ENCODE measurements at regions not wholly inside any gene's neighbourhood (a gene's known extent, or its start where the extent isn't known, plus 50 kb on each side); places are given as distances from the start of the nearest gene placed in this dataset.

DNA sequence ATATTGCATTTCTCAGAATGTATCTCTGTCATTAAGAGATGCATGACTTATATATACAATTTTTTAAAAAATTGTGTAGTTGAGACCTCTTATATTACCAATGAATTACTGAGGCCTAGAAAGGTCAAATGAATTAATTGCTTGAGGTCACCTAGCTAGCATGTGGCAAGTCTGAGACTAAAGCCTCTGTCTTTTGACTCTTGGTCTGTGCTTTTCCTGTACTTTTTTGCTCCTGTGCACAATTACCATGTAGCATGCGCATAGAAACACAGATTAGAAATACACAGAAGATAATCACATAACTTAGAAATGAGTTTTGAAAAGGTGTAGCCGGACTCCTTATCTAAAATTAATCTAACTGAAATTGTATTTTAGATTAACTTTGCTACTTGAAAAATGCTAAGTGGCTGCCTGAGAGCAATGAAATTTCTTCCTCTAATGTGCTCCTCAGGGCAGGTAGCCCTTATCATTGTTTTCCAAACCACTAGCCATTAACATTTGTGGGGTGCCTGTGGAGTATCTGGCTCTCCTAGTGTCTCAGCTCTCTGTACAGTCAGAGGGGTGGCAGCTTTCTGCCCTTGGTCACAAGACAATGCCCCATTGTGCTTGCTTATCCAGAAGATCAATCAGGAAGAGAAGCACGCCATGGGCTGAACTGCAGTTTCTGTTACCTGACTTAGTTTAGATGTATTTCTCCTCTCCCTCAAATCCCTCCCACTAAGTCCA, 119.6 kb downstream of the RFC3 start:
- Histone ChIP-seq H3K27me3 (ENCODE audit: insufficient read depth, poor library complexity, severe bottlenecking) (no peaks in the 10 kb centered on the region), H3K4me3 (replicated peaks; ENCODE audit: insufficient read depth, low read length) (no peak overlapping the region), H3K27ac (replicated peaks) (no peak overlapping the region)
- DNase-seq (ENCODE audit: low read depth in 1 of 2, low spot score in 1 of 2), result no peak
- TF ChIP-seq, protein P1, sequence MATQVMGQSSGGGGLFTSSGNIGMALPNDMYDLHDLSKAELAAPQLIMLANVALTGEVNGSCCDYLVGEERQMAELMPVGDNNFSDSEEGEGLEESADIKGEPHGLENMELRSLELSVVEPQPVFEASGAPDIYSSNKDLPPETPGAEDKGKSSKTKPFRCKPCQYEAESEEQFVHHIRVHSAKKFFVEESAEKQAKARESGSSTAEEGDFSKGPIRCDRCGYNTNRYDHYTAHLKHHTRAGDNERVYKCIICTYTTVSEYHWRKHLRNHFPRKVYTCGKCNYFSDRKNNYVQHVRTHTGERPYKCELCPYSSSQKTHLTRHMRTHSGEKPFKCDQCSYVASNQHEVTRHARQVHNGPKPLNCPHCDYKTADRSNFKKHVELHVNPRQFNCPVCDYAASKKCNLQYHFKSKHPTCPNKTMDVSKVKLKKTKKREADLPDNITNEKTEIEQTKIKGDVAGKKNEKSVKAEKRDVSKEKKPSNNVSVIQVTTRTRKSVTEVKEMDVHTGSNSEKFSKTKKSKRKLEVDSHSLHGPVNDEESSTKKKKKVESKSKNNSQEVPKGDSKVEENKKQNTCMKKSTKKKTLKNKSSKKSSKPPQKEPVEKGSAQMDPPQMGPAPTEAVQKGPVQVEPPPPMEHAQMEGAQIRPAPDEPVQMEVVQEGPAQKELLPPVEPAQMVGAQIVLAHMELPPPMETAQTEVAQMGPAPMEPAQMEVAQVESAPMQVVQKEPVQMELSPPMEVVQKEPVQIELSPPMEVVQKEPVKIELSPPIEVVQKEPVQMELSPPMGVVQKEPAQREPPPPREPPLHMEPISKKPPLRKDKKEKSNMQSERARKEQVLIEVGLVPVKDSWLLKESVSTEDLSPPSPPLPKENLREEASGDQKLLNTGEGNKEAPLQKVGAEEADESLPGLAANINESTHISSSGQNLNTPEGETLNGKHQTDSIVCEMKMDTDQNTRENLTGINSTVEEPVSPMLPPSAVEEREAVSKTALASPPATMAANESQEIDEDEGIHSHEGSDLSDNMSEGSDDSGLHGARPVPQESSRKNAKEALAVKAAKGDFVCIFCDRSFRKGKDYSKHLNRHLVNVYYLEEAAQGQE (IDR thresholded peaks at IDR 0.05; ENCODE audit: insufficient replicate concordance, low read depth), result no peak
- TF ChIP-seq, protein P2, sequence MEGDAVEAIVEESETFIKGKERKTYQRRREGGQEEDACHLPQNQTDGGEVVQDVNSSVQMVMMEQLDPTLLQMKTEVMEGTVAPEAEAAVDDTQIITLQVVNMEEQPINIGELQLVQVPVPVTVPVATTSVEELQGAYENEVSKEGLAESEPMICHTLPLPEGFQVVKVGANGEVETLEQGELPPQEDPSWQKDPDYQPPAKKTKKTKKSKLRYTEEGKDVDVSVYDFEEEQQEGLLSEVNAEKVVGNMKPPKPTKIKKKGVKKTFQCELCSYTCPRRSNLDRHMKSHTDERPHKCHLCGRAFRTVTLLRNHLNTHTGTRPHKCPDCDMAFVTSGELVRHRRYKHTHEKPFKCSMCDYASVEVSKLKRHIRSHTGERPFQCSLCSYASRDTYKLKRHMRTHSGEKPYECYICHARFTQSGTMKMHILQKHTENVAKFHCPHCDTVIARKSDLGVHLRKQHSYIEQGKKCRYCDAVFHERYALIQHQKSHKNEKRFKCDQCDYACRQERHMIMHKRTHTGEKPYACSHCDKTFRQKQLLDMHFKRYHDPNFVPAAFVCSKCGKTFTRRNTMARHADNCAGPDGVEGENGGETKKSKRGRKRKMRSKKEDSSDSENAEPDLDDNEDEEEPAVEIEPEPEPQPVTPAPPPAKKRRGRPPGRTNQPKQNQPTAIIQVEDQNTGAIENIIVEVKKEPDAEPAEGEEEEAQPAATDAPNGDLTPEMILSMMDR (IDR thresholded peaks at IDR 0.05; ENCODE audit: insufficient read depth, low read length), result no peak
- TF ChIP-seq SPI1 (IDR thresholded peaks at IDR 0.05; ENCODE audit: borderline replicate concordance, low read depth), result no peak
- TF ChIP-seq GABPA (IDR thresholded peaks at IDR 0.05; ENCODE audit: low read depth), result no peak
- no peak for TF ChIP-seq POLR2AphosphoS5 (IDR thresholded peaks at IDR 0.05; ENCODE audit: low read depth)

DNA sequence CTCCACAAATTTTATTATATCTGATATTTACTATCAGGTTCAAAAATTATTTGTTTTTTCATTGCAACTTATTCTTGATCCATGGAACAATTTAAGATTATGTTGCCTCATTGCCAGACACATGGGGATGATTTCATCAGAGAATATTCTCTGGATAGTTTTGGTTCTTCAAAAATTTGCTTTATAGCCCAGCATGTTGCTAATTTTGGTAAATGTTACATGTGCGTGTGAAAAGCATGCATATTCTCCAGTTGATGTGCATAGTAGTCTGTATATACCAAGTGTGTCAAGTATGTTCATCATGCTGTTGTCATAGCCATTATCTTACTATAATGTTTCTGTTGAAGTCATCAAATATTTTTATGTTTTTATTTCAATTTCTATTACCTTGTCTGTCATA, 122.3 kb downstream of the RFC3 start:
- TF ChIP-seq SPI1 (IDR thresholded peaks at IDR 0.05; ENCODE audit: borderline replicate concordance, low read depth) (no peak), POLR2AphosphoS5 (IDR thresholded peaks at IDR 0.05; ENCODE audit: low read depth) (no peak), GABPA (IDR thresholded peaks at IDR 0.05; ENCODE audit: low read depth) (no peak)
- TF ChIP-seq, protein P1 (IDR thresholded peaks at IDR 0.05; ENCODE audit: insufficient replicate concordance, low read depth), result no peak
- TF ChIP-seq, protein P2 (IDR thresholded peaks at IDR 0.05; ENCODE audit: insufficient read depth, low read length), result no peak
- no peak overlapping the region for H3K27ac ChIP-seq (replicated peaks)
- H3K4me3 ChIP-seq (replicated peaks; ENCODE audit: insufficient read depth, low read length), result no peak overlapping the region
- no peak for DNase-seq (ENCODE audit: low read depth in 1 of 2, low spot score in 1 of 2)
- H3K27me3 ChIP-seq (ENCODE audit: insufficient read depth, poor library complexity, severe bottlenecking), result no peaks in the 10 kb centered on the region

DNA sequence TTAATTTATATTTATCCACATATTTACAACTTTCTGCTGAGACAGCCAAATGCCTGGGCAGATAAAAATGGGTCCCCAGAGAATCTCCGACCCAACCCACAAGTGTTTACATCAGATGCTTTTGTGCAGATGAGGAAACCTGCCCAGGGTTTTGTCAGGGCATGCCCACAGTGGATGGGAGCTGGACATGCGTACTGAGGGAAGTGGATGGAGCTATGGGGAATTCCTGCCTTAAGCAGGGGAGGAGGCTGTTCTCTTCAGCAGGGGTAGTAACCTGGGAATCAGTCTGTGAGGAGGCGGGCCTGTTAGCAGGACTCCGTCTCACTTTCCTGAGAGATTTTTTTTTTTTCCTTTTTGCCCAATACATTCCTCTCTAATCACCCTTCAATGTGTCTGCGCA, 122.9 kb downstream of the RFC3 start:
- Histone ChIP-seq H3K27me3 (ENCODE audit: insufficient read depth, poor library complexity, severe bottlenecking) (no peaks in the 10 kb centered on the region), H3K4me3 (replicated peaks; ENCODE audit: insufficient read depth, low read length) (no peak overlapping the region), H3K27ac (replicated peaks) (no peak overlapping the region)
- no peak for DNase-seq (ENCODE audit: low read depth in 1 of 2, low spot score in 1 of 2)
- TF ChIP-seq GABPA (IDR thresholded peaks at IDR 0.05; ENCODE audit: low read depth), result no peak
- TF ChIP-seq, protein P2 (IDR thresholded peaks at IDR 0.05; ENCODE audit: insufficient read depth, low read length), result no peak
- no peak for TF ChIP-seq SPI1 (IDR thresholded peaks at IDR 0.05; ENCODE audit: borderline replicate concordance, low read depth)
- TF ChIP-seq, protein P1 (IDR thresholded peaks at IDR 0.05; ENCODE audit: insufficient replicate concordance, low read depth), result no peak
- TF ChIP-seq POLR2AphosphoS5 (IDR thresholded peaks at IDR 0.05; ENCODE audit: low read depth), result no peak

All from HL-60 (cell line).